Cardiac muscle cell (in vitro differentiated cells and primary cell): ENCODE measurements at regions not wholly inside any gene's neighbourhood (a gene's known extent, or its start where the extent isn't known, plus 50 kb on each side); places are given as distances from the start of the nearest gene placed in this dataset.

ENCODE experiments used
- DNase-seq, 2 donors: peaks; one replicate each; pipeline versions ENCODE4 v3.0.0 to v3.0.0-alpha.2; 2010 to 2017; ENCODE audit warnings: low read depth in 1 of 2, low spot score in 1 of 2
- H3K27ac ChIP-seq: fragments of 200-600 bp; sonication (generic); 2 replicates; pipeline ENCODE4 v1.5.1; 2016
- H3K27me3 ChIP-seq: fragments of 200-600 bp; sonication (generic); 2 replicates; pipeline ENCODE4 v1.6.0; 2016; ENCODE audit warnings: control low read depth
- H3K36me3 ChIP-seq: fragments of 200-600 bp; sonication (generic); 2 replicates; pipeline ENCODE4 v1.5.1; 2016; ENCODE audit warnings: control low read depth
- H3K4me1 ChIP-seq: fragments of 200-600 bp; sonication (generic); 2 replicates; pipeline ENCODE4 v1.8.1; 2017; ENCODE audit warnings: low read depth, mild to moderate bottlenecking, mixed run types
- H3K4me3 ChIP-seq: fragments of 200-600 bp; sonication (generic); 2 replicates; pipeline ENCODE4 v1.5.1; 2016; ENCODE audit warnings: mild to moderate bottlenecking
- H3K9me3 ChIP-seq: fragments of 200-600 bp; sonication (generic); 2 replicates; pipeline ENCODE4 v1.5.1; 2017; ENCODE audit warnings: low read depth, mild to moderate bottlenecking, control low read depth
- TF ChIP-seq, protein P1 (sequence below): IDR thresholded peaks from 2 replicates; pipeline ENCODE4 v1.5.1; 2012; ENCODE audit warnings: low read depth, mild to moderate bottlenecking, low read length

GRCh38 chr9:80899208-80899607 lies 790.1 kb downstream of the TLE1 start:
- no peaks in the 10 kb centered on the region for H3K36me3 ChIP-seq
- no peaks in the 10 kb centered on the region for H3K4me1 ChIP-seq
- no peaks in the 10 kb centered on the region for H3K9me3 ChIP-seq
- no peaks in the 10 kb centered on the region for H3K27me3 ChIP-seq
- TF ChIP-seq, protein P1, sequence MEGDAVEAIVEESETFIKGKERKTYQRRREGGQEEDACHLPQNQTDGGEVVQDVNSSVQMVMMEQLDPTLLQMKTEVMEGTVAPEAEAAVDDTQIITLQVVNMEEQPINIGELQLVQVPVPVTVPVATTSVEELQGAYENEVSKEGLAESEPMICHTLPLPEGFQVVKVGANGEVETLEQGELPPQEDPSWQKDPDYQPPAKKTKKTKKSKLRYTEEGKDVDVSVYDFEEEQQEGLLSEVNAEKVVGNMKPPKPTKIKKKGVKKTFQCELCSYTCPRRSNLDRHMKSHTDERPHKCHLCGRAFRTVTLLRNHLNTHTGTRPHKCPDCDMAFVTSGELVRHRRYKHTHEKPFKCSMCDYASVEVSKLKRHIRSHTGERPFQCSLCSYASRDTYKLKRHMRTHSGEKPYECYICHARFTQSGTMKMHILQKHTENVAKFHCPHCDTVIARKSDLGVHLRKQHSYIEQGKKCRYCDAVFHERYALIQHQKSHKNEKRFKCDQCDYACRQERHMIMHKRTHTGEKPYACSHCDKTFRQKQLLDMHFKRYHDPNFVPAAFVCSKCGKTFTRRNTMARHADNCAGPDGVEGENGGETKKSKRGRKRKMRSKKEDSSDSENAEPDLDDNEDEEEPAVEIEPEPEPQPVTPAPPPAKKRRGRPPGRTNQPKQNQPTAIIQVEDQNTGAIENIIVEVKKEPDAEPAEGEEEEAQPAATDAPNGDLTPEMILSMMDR, result no peak
- DNase-seq, result peak in 1 of 2 donors; percentile 17
- H3K4me3 ChIP-seq, result no peak overlapping the region
- H3K27ac ChIP-seq, result no peak overlapping the region

DNA sequence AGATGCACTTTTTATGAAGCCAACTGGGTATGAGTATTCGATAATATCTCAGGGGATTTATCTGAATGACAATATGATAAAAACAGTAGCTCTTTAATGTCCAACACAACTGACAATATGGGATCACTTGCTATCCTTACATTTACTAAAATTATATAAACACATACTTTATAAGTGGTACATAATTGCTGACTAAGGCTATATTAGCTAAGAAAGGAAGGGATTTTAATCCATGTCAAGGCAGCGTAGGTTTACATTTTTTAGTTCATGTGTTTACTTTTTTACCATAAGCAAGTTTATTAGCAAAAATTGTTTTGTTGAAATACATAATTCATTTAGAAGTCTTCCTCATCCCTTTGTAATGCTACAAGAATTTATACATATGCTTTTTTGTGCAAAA lies 796.2 kb downstream of the TLE1 start:
- Histone ChIP-seq H3K27me3 (no peaks in the 10 kb centered on the region), H3K27ac (no peak overlapping the region), H3K4me1 (no peaks in the 10 kb centered on the region), H3K36me3 (no peaks in the 10 kb centered on the region), H3K9me3 (no peaks in the 10 kb centered on the region), H3K4me3 (no peak overlapping the region)
- DNase-seq, result no peak
- TF ChIP-seq, protein P1, result no peak

DNA sequence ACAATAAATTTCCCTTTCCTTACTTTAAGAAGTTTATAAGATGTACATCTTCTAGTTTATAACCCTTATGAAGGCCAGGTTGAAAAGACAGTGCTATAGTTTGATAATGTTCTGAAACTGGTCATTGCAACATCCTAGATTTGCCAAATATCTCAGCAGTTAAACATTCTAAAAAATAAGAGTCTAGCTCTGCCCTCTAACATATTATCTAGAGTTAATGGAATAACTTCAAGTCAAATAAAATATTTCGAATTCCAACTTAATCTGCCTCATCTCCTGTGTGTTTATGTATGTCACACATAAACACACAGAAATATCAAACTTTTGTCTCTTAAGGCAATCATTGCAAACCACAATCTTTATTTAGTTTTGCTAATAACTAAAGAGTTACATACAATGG lies 796.6 kb downstream of the TLE1 start:
- Histone ChIP-seq H3K4me1 (no peaks in the 10 kb centered on the region), H3K9me3 (no peaks in the 10 kb centered on the region), H3K27me3 (no peaks in the 10 kb centered on the region), H3K27ac (no peak overlapping the region), H3K36me3 (no peaks in the 10 kb centered on the region), H3K4me3 (no peak overlapping the region)
- TF ChIP-seq, protein P1, result no peak
- DNase-seq, result no peak

GRCh38 chr9:80890124-80890523 lies 799.2 kb downstream of the TLE1 start:
- TF ChIP-seq, protein P1, result no peak

GRCh38 chr9:80885894-80886293 lies 803.5 kb downstream of the TLE1 start:
- no peaks in the 10 kb centered on the region for H3K9me3 ChIP-seq
- peak in 1 of 2 donors; percentile 33 for DNase-seq
- H3K27me3 ChIP-seq, result peaks cover 7% of the 10 kb centered on the region
- no peaks in the 10 kb centered on the region for H3K36me3 ChIP-seq
- no peak overlapping the region for H3K27ac ChIP-seq
- H3K4me1 ChIP-seq, result no peaks in the 10 kb centered on the region
- TF ChIP-seq, protein P1, result peak; percentile 34
- no peak overlapping the region for H3K4me3 ChIP-seq

More at GRCh38 chr9:80890124-80890523, 799.2 kb downstream of the TLE1 start:
- Histone ChIP-seq H3K27ac (no peak overlapping the region), H3K4me3 (no peak overlapping the region), H3K36me3 (no peaks in the 10 kb centered on the region), H3K27me3 (no peaks in the 10 kb centered on the region), H3K4me1 (no peaks in the 10 kb centered on the region), H3K9me3 (no peaks in the 10 kb centered on the region)
- no peak for DNase-seq
